HG03575 (cell line): ENCODE measurements at regions not wholly inside any gene's neighbourhood (a gene's known extent, or its start where the extent isn't known, plus 50 kb on each side); places are given as distances from the start of the nearest gene placed in this dataset.
"Not testable (repeated sequence)": the region's sequence is repeated elsewhere in the genome, so short reads cannot be mapped to it uniquely, and the experiment has no call there.

Experiments
- ATAC-seq: cut with Tn5 transposase; IDR thresholded peaks from one replicate; pipeline ENCODE4 v1.9.1; 2021; ENCODE audit not compliant: unreplicated experiment, insufficient number of reproducible peaks, low FRiP score; ENCODE audit errors: extremely low read depth

DNA sequence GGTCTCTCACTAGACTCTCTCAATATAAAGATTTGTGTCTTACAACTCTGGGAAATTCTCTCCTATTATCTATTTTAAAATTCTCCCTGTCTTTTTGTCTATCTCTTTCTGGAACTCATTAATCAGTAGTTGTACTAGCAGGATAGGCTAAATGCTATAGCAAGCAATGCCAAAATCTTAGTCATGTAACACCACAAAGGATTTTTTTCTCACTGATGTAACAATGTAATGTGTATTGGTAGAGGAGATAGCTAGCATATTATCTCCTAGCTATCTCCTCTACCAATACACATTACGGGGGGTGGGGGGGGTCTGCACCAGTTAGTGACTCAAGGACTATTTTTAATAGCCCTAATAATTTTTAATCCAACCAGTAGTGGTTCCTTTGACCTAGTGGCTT lies 225.4 kb downstream of the KLHL28 start:
- ATAC-seq: no peak

DNA sequence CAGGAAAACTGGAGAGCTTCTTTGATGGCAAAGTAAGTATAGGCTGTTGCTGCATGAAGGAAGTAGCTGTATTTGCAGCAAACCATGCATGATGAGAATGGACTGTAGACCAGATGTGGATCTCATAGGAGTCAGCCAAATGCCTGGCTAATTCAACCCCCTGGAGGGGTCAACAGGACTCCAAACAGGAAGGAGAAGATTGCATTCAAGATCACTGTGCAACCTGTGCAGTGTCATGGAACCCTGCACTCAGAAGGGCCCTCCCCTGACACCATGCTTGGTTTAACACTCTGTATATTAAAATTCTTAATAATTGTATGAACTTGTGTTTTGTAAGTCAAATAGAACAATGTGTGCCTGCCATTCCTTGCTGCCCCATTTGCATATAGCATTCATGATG lies 225.1 kb upstream of the FSCB start:
- ATAC-seq: no peak

DNA sequence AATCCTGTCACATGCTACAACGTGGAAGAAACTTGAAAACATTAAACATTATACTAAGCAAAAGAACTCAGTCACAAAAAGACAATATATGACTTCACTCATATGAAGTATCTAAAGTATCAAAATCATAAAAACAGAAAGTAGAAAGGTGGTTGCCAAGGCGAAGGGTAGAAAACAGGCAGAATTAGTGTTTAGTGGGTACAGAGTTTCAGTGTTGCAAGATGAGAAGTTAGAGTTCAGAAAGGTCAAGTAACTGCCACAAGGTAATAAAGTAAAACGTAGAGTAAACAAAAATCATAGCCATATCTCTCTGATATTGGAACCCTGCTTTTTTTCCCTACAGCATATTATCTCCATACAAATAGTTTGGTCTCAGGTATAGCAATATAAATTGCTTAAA lies 223.8 kb upstream of the FSCB start:
- ATAC-seq: no peak

DNA sequence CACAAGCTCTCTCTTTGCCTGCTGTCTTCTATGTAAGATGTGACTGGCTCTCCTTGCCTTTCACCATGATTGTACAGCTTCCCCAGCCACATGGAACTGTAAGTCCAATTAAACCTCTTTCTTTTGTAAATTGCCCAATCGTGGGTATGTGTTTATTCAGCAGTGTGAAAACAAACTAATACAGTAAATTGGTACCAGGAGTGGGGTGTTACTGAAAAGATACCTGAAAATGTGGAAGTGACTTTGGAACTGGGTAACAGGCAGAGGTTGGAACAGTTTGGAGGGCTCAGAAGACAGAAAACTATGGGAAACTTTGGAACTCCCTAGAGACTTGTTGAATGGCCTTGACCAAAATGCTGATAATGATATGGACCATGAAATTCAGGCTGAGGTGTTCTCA lies 214.3 kb upstream of the FSCB start:
- not testable (repeated sequence) for ATAC-seq

DNA sequence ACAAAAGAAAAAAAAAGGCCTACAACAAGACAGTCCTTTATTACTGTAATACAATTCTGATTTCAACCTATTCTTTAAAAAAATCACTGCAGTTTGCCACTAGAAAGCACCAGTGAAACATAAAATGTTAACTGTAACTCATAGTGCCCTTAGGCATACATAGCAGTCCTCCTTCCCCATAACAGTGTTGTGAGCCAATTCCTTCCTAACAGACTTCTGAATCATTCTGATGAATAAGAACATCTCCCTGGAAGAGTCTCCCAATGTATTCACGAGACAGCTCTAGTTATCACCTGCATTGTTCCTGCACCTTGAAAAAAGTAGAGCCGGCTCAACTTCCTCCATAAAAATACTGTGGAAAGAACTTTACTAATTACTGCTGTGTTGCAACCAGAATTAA lies 213.6 kb upstream of the FSCB start:
- ATAC-seq: no peak

DNA sequence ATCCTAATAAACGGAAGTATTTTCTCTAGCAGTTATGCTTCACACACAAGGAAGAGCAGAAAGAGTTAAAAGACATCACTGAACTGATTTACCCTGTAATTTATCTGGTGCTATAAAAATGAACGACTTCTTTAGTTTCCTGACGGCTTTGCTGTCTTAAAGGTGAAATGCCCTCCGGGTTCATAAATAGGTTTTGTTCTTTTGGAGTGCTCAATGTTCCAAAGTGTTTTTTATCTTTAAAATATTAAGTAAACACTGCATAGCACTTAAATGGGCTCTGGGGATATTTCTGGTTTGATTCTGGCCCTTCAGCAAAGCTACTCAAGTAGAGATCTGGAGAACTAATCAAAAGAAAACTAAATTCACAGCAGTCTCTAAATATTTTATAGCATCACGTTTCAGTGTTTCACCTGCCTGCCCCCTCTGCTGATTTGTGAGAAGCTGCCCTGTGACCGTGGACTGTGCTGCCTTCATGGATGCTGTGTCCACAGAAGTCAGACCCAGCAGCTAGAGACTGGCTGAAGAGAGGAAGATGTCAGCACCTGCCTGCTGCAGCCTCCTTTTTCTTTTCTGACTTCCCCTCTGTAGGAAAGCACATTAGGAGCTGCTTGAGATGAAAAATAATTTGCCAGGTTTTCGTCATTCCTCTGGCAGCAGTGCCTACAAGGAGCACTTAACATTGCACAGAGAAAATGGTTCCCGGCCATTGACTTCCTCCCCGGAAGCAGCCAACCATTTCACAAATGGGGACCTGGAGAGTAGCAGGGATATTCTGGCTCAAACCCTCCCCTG lies 205.1 kb upstream of the FSCB start:
- no peak for ATAC-seq

DNA sequence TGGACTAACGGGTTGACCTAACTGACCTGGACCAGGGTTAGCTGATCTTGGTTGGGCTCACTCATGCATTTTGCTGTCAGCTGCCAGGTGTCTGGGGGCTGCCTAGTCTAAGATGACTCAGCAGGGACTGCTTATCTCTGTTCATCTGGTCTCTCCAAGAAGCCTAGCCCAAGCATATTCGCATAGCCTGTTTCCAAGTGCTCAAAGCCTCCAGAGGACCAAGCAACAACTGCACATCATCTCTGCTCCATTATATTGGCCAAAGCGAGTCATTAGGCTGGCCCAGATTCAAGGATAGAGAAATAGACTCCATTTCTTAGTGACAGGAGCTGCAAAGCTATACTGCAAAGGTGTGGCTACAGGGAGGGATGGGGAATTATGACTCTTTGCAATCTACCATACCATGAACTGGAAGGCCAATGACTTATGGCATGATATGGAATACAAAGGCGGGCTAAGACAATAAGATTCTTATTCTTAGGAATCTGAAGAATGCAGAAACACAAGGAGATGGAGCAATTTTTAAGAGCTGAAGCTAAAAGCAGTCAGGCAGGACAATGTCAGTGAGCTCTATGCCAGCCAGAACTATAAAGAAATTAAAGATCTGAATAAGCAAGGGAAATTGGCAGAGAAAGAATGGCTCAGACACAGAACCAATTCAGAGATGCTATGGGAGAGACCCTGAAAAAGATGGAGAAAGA lies 194.6 kb upstream of the FSCB start:
- ATAC-seq: no peak

DNA sequence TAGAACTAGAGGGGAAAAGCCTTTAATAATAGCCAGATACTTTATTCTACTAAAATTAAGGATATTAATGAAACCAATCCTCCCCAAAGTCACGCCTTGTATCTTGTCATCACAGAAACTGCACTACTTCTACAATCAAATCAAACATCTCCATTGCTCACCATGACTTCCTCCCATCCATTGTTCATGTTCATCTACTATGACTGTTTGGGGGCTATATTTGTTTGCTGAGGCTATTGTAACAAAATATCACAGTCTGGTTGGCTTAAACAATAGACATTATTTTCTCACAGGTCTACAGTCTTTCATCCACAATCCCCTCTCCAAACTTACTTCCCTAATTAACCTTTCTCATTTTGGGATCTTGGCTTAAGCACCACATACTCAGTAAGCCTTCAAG lies 193.6 kb upstream of the FSCB start:
- no peak for ATAC-seq

DNA sequence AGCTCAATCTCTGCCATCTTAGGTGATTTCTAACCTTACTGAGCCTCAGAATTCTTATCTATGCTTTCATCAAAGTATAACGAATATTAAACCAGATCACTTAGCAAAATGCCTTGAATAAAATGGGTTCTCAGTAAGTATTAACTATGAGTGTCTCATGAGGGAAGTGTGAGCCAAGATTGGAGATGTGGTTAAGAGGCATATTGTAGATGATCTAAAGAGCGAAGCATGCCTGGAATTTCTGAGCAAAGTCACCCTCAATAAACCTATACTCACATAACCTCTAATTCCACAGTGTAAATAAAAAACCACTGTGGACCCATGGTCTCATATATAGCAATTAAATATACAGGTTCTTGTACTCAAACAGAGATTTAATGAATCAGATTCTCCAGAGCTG lies 193.1 kb upstream of the FSCB start:
- ATAC-seq: no peak

DNA sequence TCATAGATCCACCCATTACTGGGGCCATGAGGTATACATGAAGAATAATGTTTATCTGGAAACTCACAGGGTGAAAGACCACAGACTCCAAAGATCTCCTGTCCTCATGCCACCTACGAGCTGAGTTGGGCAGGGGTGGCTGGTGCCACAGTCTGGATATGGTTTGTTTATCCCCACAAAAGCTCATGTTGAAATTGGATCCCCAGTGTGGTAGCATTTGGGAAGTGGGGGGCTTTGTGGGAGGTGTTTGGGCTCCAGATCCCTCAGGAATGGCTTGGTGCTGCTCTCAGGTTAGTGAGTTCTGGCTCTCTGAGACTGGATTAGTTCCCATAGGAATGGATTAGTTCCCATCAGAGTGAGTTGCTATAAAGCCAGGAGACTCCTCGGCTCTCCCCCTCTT lies 192.3 kb upstream of the FSCB start:
- no peak for ATAC-seq

DNA sequence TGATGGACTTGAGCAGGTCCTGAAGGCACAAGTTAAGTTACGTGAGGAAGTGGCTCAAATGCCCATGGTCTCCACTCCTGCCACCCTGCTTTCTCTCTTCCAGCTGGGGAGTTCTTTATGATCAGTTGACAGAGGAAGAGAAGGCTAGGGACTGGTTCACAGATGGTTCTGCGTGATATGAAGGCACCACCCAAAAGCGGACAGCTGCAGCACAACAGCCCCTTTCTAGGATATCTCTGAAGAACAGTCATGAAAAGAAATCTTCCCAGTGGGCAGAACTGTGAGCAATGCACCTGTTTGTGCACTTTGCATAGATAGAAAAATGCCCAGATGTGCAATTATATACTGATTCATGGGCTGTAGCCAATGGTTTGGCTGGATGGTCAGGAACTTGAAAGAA lies 162.4 kb upstream of the FSCB start:
- no peak for ATAC-seq

DNA sequence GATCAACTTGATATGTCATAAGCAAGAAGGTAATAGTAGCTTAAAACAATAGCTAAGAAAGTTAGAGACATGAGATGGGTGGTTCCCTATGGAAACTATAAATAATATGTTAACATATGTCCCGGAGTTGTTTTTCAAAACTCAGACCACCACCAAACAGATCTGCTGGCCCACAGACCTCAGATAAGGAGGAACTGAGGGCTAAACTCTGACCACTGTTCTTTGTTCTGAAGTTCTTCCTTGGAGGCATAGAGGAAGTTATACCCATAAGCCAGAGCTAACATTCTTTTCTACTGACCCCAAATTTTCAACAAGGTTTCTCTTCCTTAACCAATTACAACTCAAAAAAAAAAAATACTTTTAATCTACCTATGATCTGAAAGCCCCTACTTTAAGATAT lies 156.1 kb upstream of the FSCB start:
- ATAC-seq: no peak

DNA sequence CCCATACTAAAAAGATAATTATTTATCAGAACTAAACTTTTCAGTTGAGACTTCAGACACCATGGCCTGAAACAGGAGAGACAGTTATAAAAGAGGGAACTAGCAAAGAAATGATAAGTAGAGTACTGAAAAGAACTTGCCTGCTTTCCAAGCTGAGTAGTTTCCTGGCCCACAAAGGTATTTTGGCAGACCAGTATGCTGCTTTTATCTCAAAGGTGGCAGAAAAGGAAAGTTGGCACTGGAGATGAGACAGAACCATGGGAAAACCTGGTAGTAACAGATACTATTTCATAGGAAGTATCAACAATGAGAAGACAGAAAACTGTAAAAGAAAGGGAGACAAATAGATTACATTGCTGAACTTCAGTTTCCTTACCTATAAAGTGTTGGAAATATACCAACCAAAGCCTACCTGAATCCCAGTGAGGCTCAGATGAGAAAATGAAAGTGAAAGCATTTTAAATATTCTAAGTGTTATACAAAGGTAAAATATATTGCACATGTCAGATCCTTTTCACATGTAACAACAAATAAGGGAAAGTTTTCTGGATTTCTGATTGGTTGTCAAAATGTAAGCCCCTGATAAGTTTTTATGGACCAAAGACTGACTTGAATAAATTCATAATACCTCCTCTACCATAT lies 155.3 kb upstream of the FSCB start:
- no peak for ATAC-seq

DNA sequence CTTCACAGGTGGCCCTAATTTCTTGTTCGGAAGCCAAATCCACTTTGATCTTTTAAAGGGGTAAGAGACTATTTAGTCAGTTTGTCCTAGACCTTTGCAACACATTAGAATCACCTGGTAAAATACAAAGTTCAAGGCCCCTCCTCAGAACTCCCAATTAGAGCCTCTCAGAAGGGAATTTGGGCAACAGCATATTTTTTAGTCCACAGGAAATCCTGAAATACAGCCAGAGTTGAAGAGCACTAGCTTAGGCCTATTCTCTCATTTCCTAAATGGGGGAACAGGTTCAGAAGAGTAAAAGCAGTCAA lies 151.3 kb upstream of the FSCB start:
- ATAC-seq: no peak

DNA sequence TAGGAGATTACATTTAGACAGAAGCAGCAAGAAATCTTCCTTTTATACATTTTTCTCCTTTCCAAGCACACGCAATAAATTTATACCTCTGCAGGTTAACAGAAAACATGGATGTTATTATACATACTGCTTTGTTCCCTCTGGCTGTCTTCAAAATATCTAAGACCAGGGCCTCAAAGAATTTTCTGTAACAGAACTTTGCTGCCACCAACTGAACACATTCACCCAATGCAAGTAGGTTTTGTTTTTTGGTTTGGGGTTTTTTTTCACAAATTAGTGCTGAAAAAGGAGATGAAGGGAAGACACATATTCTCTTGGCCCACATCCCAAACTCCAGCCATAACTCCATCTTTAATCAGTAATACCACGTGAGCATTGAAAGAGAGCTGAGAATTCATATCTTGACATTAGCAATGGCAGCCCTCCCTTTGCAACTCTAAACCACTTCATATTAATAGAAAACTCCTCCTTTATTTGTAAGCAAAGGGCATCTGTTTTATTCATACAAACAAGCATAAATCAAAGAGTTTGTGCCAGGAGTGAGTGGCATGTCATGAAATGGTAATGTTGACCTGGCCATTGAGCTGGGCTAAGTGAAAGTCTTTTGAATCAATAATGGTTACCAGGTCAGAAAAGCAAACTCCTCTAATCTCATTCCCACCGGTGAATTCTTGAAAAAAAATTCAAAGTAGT lies 150.8 kb upstream of the FSCB start:
- ATAC-seq: no peak

DNA sequence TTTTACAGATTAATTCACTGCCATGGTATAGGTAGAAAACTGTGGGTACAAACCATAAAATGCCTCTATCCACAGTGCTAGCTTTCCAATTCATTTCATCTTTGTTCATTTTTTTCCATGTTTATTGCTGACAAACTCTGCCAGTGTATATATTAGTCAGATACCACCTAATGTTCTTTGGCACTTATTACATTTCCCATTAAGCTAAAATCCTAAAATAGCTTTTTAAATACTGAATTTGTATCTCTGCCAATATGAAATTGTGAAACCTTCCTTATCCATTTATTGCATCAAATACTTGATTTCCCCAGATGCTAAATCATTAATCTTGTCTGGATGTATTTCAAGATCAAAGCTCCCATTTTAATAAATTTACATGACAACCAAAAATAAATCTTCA lies 150.1 kb upstream of the FSCB start:
- ATAC-seq: no peak

DNA sequence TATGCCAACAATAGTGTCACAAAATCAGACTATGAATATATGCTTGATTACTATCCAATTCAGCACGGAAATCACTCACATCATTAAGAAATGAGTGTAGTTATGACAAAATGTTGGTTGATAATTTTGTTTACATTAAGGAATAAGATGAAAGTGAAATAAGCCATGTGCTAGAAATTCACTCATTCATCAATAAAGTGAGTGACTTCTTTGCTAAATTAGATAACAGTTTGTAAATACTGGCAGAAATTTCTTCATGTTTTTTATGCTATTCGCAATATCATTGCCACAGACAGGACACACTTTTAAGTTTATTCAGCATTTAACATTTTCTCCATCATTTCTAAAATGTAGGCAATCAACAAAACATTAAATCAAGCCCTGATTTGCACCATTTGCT lies 147.5 kb upstream of the FSCB start:
- ATAC-seq: no peak

DNA sequence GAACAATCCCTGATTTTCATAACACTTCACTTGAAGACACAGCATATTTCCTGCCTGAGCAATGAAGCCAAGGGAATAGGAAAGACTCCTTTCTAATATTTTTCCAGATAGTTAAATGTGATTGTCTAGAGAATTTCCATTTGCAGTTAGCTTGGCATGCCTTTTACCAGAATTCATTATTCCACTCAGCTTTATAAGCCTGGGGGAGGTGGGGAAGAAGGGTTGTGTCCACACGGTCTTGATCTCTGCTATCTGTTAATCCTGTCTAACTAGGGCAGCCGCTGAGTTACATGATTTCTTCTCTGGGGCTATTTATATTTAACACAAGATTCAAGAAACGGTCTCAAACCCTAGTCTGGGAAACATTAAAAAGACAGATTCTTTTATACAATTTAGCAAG lies 146.6 kb upstream of the FSCB start:
- ATAC-seq: no peak

DNA sequence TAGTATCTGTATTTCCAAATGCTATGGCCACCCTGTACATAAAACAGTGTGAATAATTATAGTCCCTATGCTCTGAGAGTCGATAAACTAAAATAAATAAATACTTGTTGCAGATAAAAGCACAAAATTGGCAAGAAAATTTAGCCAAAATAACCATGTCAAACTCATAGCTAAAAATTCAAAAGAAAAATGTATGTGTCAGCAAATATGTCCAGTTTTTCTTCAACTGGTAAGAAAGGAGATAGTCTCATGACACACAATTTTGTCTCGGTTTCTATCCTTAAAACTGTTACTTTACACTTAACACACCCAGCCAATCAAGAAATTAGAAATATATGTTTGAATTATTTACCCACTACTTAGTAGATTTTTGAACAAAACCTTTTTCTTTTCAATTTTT lies 145.6 kb upstream of the FSCB start:
- ATAC-seq: no peak

DNA sequence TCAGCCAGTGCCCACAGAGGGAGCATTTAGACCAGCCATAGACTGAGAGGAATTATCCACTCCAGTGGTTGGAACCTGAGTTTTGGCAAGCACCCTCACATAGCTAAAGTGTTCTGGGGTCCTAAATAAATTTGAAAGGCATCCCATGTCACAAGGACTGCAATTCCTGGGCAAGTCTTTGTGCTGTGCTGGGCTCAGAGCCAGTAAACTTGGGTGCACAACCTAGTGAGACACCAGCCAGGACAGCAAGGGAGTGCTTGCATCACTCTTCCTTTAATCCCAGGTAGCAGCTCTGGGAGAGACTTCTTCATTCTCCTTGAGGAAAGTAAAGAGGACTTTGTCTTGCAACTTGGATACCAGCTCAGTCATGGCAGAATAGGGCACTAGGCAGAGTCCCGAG lies 142.0 kb upstream of the FSCB start:
- ATAC-seq: no peak
